ENCODE measurements at regions not wholly inside any gene's neighbourhood (a gene's known extent, or its start where the extent isn't known, plus 50 kb on each side); places are given as distances from the start of the nearest gene placed in this dataset.
"Not testable (repeated sequence)": the region's sequence is repeated elsewhere in the genome, so short reads cannot be mapped to it uniquely, and the experiment has no call there.

GRCh38 chrX:11899091-11899490 is 141.1 kb downstream of the MSL3 start:
- DNase-seq (ENCODE audit: low read depth) = peak; percentile 61
- TF ChIP-seq CTCF (IDR thresholded peaks at IDR 0.05; ENCODE audit: insufficient read depth, low read depth, low read length, missing control alignments) = no peak
- H3K4me3 ChIP-seq (ENCODE audit: low read length) = no peak overlapping the region

GRCh38 chrX:11905933-11906332 is 147.9 kb downstream of the MSL3 start:
- not testable (repeated sequence) for H3K4me3 ChIP-seq (ENCODE audit: low read length); DNase-seq (ENCODE audit: low read depth)

- DNase-seq (ENCODE audit: low read depth) = peak; percentile 40
- H3K4me3 ChIP-seq (ENCODE audit: low read length) = no peak overlapping the region
- TF ChIP-seq CTCF (IDR thresholded peaks at IDR 0.05; ENCODE audit: insufficient read depth, low read depth, low read length, missing control alignments) = peak; percentile 59
Observed at GRCh38 chrX:11908371-11908770, 150.3 kb downstream of the MSL3 start.

- TF ChIP-seq CTCF (IDR thresholded peaks at IDR 0.05; ENCODE audit: insufficient read depth, low read depth, low read length, missing control alignments) = no peak
- DNase-seq (ENCODE audit: low read depth) = no peak
Observed at GRCh38 chrX:11913001-11913400, 155.0 kb downstream of the MSL3 start.

GRCh38 chrX:11929476-11929875 is 171.4 kb downstream of the MSL3 start:
- H3K4me3 ChIP-seq (ENCODE audit: low read length) = no peak overlapping the region
- DNase-seq (ENCODE audit: low read depth) = peak; percentile 60
- no peak for TF ChIP-seq CTCF (IDR thresholded peaks at IDR 0.05; ENCODE audit: insufficient read depth, low read depth, low read length, missing control alignments)

More at GRCh38 chrX:11913001-11913400, 155.0 kb downstream of the MSL3 start:
- H3K4me3 ChIP-seq (ENCODE audit: low read length) = no peak overlapping the region

- DNase-seq (ENCODE audit: low read depth) = no peak
- no peak overlapping the region for H3K4me3 ChIP-seq (ENCODE audit: low read length)
- no peak for TF ChIP-seq CTCF (IDR thresholded peaks at IDR 0.05; ENCODE audit: insufficient read depth, low read depth, low read length, missing control alignments)
Observed at GRCh38 chrX:11932423-11932822, 174.4 kb downstream of the MSL3 start.

GRCh38 chrX:11934089-11934488 is 176.1 kb downstream of the MSL3 start:
- no peak for TF ChIP-seq CTCF (IDR thresholded peaks at IDR 0.05; ENCODE audit: insufficient read depth, low read depth, low read length, missing control alignments)

GRCh38 chrX:11941571-11941970 is 183.5 kb downstream of the MSL3 start:
- no peak overlapping the region for H3K4me3 ChIP-seq (ENCODE audit: low read length)
- no peak for DNase-seq (ENCODE audit: low read depth)
- no peak for TF ChIP-seq CTCF (IDR thresholded peaks at IDR 0.05; ENCODE audit: insufficient read depth, low read depth, low read length, missing control alignments)

More at GRCh38 chrX:11934089-11934488, 176.1 kb downstream of the MSL3 start:
- no peak for DNase-seq (ENCODE audit: low read depth)
- no peak overlapping the region for H3K4me3 ChIP-seq (ENCODE audit: low read length)
